T-cell (primary cell): ENCODE measurements at regions not wholly inside any gene's neighbourhood (a gene's known extent, or its start where the extent isn't known, plus 50 kb on each side); places are given as distances from the start of the nearest gene placed in this dataset.
"Not testable (repeated sequence)": the region's sequence is repeated elsewhere in the genome, so short reads cannot be mapped to it uniquely, and the experiment has no call there.

Experiments used
- ATAC-seq, 4 experiments: fragments of 200-7000 bp in 3 of 4; fragments of 150-1000 bp in 1 of 4; cut with Tn5 transposase; replicated peaks in 1 of 4; 1 replicate in 3 of 4; 2 replicates in 1 of 4; pipeline ENCODE4 v1.10.0; 2021; ENCODE audit warnings: moderate library complexity in 3 of 4, mild to moderate bottlenecking in 2 of 4, moderate number of reproducible peaks in 1 of 4
- CTCF ChIA-PET, 2 donors: fragments of 300-600 bp; sonication (Branson Sonifier 250); formaldehyde crosslinking; loops; one replicate each; lab custom pipeline; 2022; ENCODE audit warnings: antibody characterized with exemption in 2 of 2; lab: Charles Lee
- POLR2A ChIA-PET, 2 donors: fragments of 300-600 bp; sonication (Branson Sonifier 250); formaldehyde crosslinking; loops; one replicate each; lab custom pipeline; 2022; ENCODE audit warnings: antibody characterized with exemption in 2 of 2; lab: Charles Lee
- DNase-seq, 35 experiments: peaks; one replicate each; pipeline versions ENCODE4 v3.0.0 to v3.0.0-alpha.2; 2013 to 2023
- H3K27ac ChIP-seq: one replicate; pipeline ENCODE4 v1.5.1; 2013; ENCODE audit warnings: low read length
- H3K27me3 ChIP-seq, 2 experiments: replicated peaks in 1 of 2; 1 replicate in 1 of 2; 2 replicates in 1 of 2; pipeline versions ENCODE4 v1.6.1 to v1.7.0; 2013; ENCODE audit warnings: low read length in 1 of 2, mixed read lengths in 1 of 2; ENCODE audit not compliant: control insufficient read depth in 2 of 2, insufficient read depth in 2 of 2; ENCODE audit errors: extremely low read depth in 1 of 2
- H3K36me3 ChIP-seq, 2 donors: 1 replicate in 1 of 2; 2 replicates in 1 of 2; pipeline versions ENCODE4 v1.6.1 to v1.7.0; 2013; ENCODE audit warnings: low read length in 1 of 2; ENCODE audit not compliant: control insufficient read depth in 2 of 2, insufficient read depth in 1 of 2; ENCODE audit errors: extremely low read depth in 1 of 2
- H3K4me1 ChIP-seq, 2 experiments: 1 replicate in 1 of 2; 2 replicates in 1 of 2; pipeline versions ENCODE4 v1.6.1 to v1.7.0; 2013; ENCODE audit warnings: low read length in 2 of 2, mixed read lengths in 1 of 2; ENCODE audit not compliant: insufficient read depth in 2 of 2, control insufficient read depth in 1 of 2; ENCODE audit errors: extremely low read depth in 1 of 2
- H3K4me3 ChIP-seq, 2 donors: 1 replicate in 1 of 2; 2 replicates in 1 of 2; pipeline versions ENCODE4 v1.5.1 to v1.7.0; 2013; ENCODE audit warnings: mild to moderate bottlenecking in 2 of 2, low read length in 1 of 2, moderate library complexity in 1 of 2; ENCODE audit not compliant: control insufficient read depth in 1 of 2; ENCODE audit errors: extremely low read depth in 1 of 2
- H3K9me3 ChIP-seq: 2 replicates; pipeline ENCODE4 v1.7.0; 2013
- H3K27ac Mint-ChIP-seq, 2 donors: one replicate each; pipeline ENCODE4 v1.8.0; 2020 to 2021; ENCODE audit warnings: mild to moderate bottlenecking in 2 of 2, mixed read lengths in 2 of 2
- H3K27me3 Mint-ChIP-seq, 2 donors: one replicate each; pipeline ENCODE4 v1.8.0; 2021 to 2022; ENCODE audit warnings: mixed read lengths in 2 of 2
- H3K36me3 Mint-ChIP-seq: one replicate; pipeline ENCODE4 v1.8.0; 2021; ENCODE audit warnings: mixed read lengths
- H3K4me1 Mint-ChIP-seq, 3 donors: one replicate each; pipeline ENCODE4 v1.8.0; 2020 to 2022; ENCODE audit warnings: mixed read lengths in 3 of 3, mild to moderate bottlenecking in 1 of 3
- H3K4me3 Mint-ChIP-seq, 3 donors: one replicate each; pipeline ENCODE4 v1.8.0; 2020 to 2022; ENCODE audit warnings: mild to moderate bottlenecking in 3 of 3, mixed read lengths in 3 of 3, moderate library complexity in 3 of 3
- H3K9me3 Mint-ChIP-seq, 3 donors: one replicate each; pipeline ENCODE4 v1.8.0; 2020 to 2022; ENCODE audit warnings: mixed read lengths in 3 of 3
- WGBS: methylation state at CpG from one replicate; pipeline ENCODE4 v1.1.5; 2013; ENCODE audit warnings: missing lambda C conversion rate; ENCODE audit not compliant: insufficient coverage; 5-methylcytosine and 5-hydroxymethylcytosine counted together

GRCh38 chr10:34058845-34059614 is 724.6 kb upstream of the NRP1 start:
- CTCF ChIA-PET, result no interaction called here
- Histone ChIP-seq H3K27me3 (no peaks in the 10 kb centered on the region), H3K4me1 (no peaks in the 10 kb centered on the region), H3K4me3 (no peak overlapping the region), H3K36me3 (no peaks in the 10 kb centered on the region), H3K9me3 (peaks cover 4% of the 10 kb centered on the region), H3K27ac (no peak overlapping the region)
- H3K4me1 Mint-ChIP-seq, result no peaks in the 10 kb centered on the region
- WGBS, result 85% methylated on average over 7 of the region's 11 CpGs
- POLR2A ChIA-PET, result no interaction called here
- H3K27me3 Mint-ChIP-seq, result no peaks in the 10 kb centered on the region
- H3K9me3 Mint-ChIP-seq, result peaks cover 5 to 19% (median 6%) of the 10 kb centered on the region in 3 donors
- no peak overlapping the region for H3K4me3 Mint-ChIP-seq
- no peak overlapping the region for H3K27ac Mint-ChIP-seq
- no peaks in the 10 kb centered on the region for H3K36me3 Mint-ChIP-seq
- no peak for ATAC-seq
- DNase-seq, result no peak

GRCh38 chr10:34055410-34055985 is 721.0 kb upstream of the NRP1 start:
- POLR2A ChIA-PET, ATAC-seq, DNase-seq, H3K4me3 Mint-ChIP-seq, H3K4me3 ChIP-seq, H3K27me3 Mint-ChIP-seq, H3K36me3 Mint-ChIP-seq, H3K27me3 ChIP-seq, H3K36me3 ChIP-seq, H3K27ac ChIP-seq, H3K9me3 ChIP-seq, H3K27ac Mint-ChIP-seq, H3K4me1 ChIP-seq, H3K4me1 Mint-ChIP-seq, H3K9me3 Mint-ChIP-seq, CTCF ChIA-PET: not testable (repeated sequence)
- WGBS, result 90% methylated on average over 12 of the region's 38 CpGs

GRCh38 chr10:34049887-34050286 is 715.4 kb upstream of the NRP1 start:
- no peak for ATAC-seq
- Mint-ChIP-seq H3K27ac (no peak overlapping the region), H3K9me3 (peaks cover 0 to 4% (median 0%) of the 10 kb centered on the region in 3 donors), H3K4me1 (no peaks in the 10 kb centered on the region), H3K36me3 (no peaks in the 10 kb centered on the region), H3K4me3 (no peak overlapping the region), H3K27me3 (no peaks in the 10 kb centered on the region)
- Histone ChIP-seq H3K9me3 (no peaks in the 10 kb centered on the region), H3K4me1 (no peaks in the 10 kb centered on the region), H3K4me3 (no peak overlapping the region), H3K27ac (no peak overlapping the region), H3K36me3 (no peaks in the 10 kb centered on the region), H3K27me3 (no peaks in the 10 kb centered on the region)
- WGBS, result 50% methylated on average over 4 of the region's 9 CpGs
- ChIA-PET CTCF (no interaction called here), POLR2A (no interaction called here)
- DNase-seq, result no peak

- Histone ChIP-seq H3K27ac (no peak overlapping the region), H3K9me3 (no peaks in the 10 kb centered on the region), H3K36me3 (no peaks in the 10 kb centered on the region), H3K4me1 (no peaks in the 10 kb centered on the region), H3K4me3 (no peak overlapping the region), H3K27me3 (no peaks in the 10 kb centered on the region)
- Mint-ChIP-seq H3K9me3 (peaks cover 0 to 4% (median 0%) of the 10 kb centered on the region in 3 donors), H3K4me1 (no peaks in the 10 kb centered on the region), H3K27ac (no peak overlapping the region), H3K36me3 (no peaks in the 10 kb centered on the region), H3K27me3 (no peaks in the 10 kb centered on the region), H3K4me3 (no peak overlapping the region)
- ChIA-PET POLR2A (no interaction called here), CTCF (no interaction called here)
- ATAC-seq, result no peak
- DNase-seq, result no peak
- WGBS, result no CpG with 5 or more reads among the region's 3 CpGs
Measured at GRCh38 chr10:34049469-34049868, 715.0 kb upstream of the NRP1 start.

DNA sequence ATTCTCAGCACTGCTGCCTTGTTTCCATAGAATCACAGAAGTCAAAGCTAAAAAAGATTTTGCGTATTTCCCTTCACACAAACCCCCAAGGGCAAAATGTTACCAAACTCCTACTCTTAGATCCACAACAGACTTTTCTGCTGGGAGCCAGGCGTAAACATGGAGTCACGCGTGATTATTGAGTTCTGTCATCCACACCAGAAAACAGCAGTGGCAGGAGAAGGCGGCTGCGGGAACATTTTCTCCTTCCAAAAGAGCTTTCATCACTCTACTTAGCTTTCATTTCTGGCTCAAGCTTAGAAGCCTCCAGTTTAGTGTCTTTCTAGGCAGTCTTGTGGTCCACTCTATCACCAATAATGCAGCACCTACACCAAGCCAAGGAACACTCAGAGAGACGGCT is 712.9 kb upstream of the NRP1 start:
- H3K27ac Mint-ChIP-seq, result no peak overlapping the region
- Histone ChIP-seq H3K4me3 (no peak overlapping the region), H3K4me1 (no peaks in the 10 kb centered on the region), H3K27me3 (no peaks in the 10 kb centered on the region), H3K9me3 (no peaks in the 10 kb centered on the region), H3K36me3 (no peaks in the 10 kb centered on the region), H3K27ac (no peak overlapping the region)
- H3K36me3 Mint-ChIP-seq, result no peaks in the 10 kb centered on the region
- POLR2A ChIA-PET, result no interaction called here
- no peaks in the 10 kb centered on the region for H3K4me1 Mint-ChIP-seq
- peaks cover 0 to 3% of the 10 kb centered on the region in 2 donors for H3K27me3 Mint-ChIP-seq
- H3K4me3 Mint-ChIP-seq, result no peak overlapping the region
- DNase-seq (no peak), ATAC-seq (no peak)
- CTCF ChIA-PET, result no interaction called here
- 92% methylated on average over 7 of the region's 7 CpGs for WGBS
- H3K9me3 Mint-ChIP-seq, result peaks cover 0 to 4% (median 0%) of the 10 kb centered on the region in 3 donors

DNA sequence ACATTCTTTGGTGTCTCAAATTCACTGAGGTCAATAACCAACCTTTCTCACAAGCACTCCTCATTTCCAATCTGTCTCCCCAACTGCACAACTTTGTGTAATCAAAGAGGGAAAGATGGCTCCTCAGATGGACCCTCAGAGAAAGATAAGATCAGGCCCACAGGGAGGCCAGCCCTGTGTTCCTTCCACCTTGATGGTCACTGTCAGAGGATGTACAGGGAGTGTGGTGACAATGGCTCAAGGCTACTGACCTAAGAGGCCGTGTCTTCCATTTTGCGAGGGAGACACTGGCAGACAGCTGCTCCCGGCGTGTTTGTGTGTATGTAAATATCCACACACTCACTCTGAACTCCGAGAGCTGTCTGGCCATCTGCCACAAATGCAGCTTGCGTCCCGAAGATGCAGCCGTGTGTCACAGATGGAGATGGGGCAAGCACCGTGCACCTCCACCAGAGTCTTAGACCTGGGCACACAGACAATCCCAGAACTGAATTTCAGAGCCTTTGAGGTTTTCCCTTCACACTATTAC is 712.1 kb upstream of the NRP1 start:
- Mint-ChIP-seq H3K27me3 (peaks cover 0 to 3% of the 10 kb centered on the region in 2 donors), H3K4me1 (no peaks in the 10 kb centered on the region), H3K4me3 (no peak overlapping the region), H3K36me3 (no peaks in the 10 kb centered on the region), H3K27ac (no peak overlapping the region), H3K9me3 (peaks cover 0 to 4% (median 0%) of the 10 kb centered on the region in 3 donors)
- CTCF ChIA-PET, result no interaction called here
- H3K27me3 ChIP-seq, result no peaks in the 10 kb centered on the region
- no peak overlapping the region for H3K27ac ChIP-seq
- POLR2A ChIA-PET, result no interaction called here
- ATAC-seq (no peak), DNase-seq (no peak)
- no peaks in the 10 kb centered on the region for H3K36me3 ChIP-seq
- H3K9me3 ChIP-seq, result no peaks in the 10 kb centered on the region
- 83% methylated on average over 6 of the region's 9 CpGs for WGBS
- H3K4me3 ChIP-seq, result no peak overlapping the region
- no peaks in the 10 kb centered on the region for H3K4me1 ChIP-seq
